Prostate gland (tissue), 2 donors: ENCODE measurements at regions not wholly inside any gene's neighbourhood (a gene's known extent, or its start where the extent isn't known, plus 50 kb on each side); places are given as distances from the start of the nearest gene placed in this dataset.

Experiments
- CTCF ChIP-seq, 4 experiments: fragments of 200-600 bp in 2 of 4; fragments of 450-650 bp in 2 of 4; sonication (generic) in 2 of 4; IDR thresholded peaks; 1 replicate in 3 of 4; 2 replicates in 1 of 4; pipeline ENCODE4 v1.5.1; 2016 to 2019; ENCODE audit warnings: antibody characterized with exemption in 4 of 4, mild to moderate bottlenecking in 2 of 4, moderate library complexity in 2 of 4
- POLR2A ChIP-seq: fragments of 450-650 bp; IDR thresholded peaks from one replicate; pipeline ENCODE4 v1.6.1; 2016; ENCODE audit warnings: antibody characterized with exemption, mild to moderate bottlenecking

GRCh38 chr4:179415847-179416223 is 1973.6 kb upstream of the AGA start:
- no peak for TF ChIP-seq CTCF (IDR thresholded peaks at IDR 0.05)
- no peak for TF ChIP-seq POLR2A
